IPS DF 4.7 (cell line): ENCODE measurements at regions not wholly inside any gene's neighbourhood (a gene's known extent, or its start where the extent isn't known, plus 50 kb on each side); places are given as distances from the start of the nearest gene placed in this dataset.
"Not testable (repeated sequence)": the region's sequence is repeated elsewhere in the genome, so short reads cannot be mapped to it uniquely, and the experiment has no call there.

Source experiments
- DNase-seq: peaks from one replicate; pipeline ENCODE4 v3.0.0-alpha.2; 2013; ENCODE audit warnings: low spot score; ENCODE audit errors: extremely low read depth

DNA sequence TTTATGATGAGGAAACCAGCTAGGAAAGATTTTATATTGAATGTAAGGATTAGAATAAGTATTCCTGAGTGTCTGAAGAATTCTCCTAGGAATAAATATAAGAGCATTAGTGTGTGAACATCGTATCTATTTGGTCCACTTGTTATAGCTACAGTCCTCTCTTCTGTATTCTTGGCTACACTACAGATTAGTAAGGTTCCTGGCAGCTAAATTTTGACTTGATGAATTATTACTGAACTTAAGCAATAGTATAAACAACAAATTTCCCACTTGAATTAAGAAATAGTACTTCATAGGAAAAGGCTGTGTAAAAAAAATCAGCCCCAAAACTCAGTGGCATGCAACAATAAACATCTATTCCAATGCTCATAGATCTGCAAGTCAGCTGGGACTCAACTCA, 138.4 kb upstream of the G2E3 start:
- no peak for DNase-seq

DNA sequence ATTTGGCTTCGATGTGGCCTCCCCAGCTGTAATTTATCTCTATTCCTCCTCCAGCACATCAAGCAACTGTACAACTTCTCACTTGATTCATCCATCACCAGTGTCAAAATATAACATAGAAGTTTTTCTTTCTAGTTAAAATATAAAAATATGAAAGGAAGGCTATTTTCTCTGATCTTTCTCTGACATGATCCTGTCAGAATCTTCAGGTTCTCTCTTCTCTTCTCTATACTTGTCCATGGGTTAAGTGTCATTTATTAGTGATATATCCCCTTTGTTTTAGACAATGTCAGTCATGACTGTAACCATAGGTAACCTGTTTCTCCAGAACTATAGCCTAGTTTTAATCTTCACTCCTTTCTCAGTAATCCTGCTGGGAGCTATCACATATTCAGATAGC, 132.5 kb upstream of the G2E3 start:
- DNase-seq: no peak

DNA sequence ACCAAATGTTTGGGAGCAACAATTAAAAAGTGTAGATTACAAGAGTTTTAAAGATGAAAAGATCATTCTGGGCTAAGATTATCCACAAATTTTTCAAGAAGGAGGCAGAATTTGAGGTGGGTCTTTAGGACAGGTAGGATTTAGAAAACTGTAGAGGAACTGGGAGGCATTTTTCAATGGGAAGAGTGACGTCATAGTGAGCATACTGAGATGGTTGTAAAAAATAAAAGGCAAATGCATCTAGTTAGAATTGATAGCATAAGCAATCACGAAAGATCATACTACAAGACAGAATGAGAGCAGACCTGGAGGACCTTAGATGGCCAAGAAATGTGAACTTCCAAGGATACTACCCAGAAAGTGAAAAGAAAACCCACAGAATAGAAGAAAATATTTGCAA, 131.6 kb upstream of the G2E3 start:
- DNase-seq: no peak

DNA sequence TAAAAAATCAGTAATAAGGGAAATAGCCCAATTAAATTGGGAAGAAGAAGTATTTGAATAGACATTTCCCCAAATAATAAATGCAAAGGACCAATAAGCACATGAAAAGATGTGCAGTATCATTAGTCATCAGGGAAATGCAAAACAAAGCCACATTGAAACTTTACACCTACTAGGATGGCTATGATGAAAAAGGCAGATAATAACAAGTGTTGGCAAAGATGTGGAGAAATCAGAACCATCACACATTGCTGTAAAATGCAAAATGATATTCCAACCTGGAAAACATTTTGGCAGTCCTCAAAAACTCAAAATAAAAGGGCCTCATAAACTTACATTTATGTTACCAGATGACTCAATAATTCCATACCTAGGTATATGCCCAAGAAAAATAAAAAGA, 131.1 kb upstream of the G2E3 start:
- DNase-seq: no peak

DNA sequence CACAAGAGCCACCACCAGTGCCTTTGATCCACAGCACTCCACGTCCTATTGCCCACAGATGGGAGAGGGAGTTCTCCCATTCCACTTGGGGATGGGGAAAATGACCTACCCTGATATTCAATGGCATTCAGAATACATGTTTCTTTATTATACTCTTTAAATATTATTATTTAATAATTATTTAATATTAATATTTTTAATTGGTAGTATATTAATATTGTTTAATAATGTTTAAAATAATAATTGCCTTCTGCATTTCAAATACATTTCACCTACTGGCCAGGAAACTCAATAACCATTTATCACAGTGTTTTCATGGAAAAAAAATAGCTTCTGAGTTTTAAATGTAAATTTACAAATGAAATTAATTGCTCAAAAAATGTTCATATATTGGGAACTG, 127.4 kb upstream of the G2E3 start:
- DNase-seq: no peak

DNA sequence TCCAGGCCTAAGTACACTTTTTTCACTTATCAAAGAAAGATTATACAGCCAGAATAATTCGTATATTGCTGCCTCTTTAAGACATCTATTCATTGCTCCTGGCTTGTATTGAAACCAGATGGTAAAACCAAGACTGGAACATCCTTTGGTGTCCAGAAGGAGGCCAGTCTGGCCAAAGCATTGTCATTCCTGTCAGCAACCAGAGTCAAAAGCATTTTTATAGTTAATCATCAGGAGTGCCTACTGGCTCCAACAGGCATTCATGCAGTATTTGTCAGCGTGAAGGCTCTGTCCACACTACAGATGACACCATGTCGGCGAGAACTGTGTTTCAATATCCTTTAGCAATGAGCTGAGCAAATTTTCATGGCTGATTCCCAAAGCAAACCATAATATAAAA, 118.0 kb upstream of the G2E3 start:
- DNase-seq: no peak

DNA sequence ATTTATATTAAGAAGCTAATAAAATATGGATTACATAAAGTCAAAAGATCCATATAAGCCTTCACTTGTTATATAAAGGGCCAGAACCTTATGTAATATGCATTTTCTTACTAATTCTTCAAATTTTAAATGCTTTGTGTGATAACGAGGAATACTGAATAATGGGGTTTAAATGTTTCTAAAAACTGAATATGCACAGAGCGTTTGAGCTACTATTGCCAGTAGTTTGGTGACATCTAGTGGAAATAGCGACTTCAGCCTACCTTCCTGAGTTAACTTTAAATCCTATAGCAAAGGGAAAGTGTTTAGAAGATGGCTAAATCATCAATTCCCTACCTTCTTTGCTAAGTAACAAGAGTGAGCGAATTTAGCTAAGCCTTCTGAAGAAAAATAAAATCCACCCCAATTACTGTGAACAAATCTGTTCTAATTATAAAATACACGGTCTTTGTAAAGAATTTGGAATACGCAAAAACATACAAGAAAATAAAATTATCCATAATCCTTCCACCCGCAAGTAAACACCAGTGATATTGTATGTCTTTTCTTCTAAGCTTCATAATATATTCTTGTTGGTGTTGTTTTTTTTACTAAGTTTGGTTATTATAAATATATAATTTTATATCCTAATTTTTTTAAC, 115.5 kb upstream of the G2E3 start:
- DNase-seq: no peak

DNA sequence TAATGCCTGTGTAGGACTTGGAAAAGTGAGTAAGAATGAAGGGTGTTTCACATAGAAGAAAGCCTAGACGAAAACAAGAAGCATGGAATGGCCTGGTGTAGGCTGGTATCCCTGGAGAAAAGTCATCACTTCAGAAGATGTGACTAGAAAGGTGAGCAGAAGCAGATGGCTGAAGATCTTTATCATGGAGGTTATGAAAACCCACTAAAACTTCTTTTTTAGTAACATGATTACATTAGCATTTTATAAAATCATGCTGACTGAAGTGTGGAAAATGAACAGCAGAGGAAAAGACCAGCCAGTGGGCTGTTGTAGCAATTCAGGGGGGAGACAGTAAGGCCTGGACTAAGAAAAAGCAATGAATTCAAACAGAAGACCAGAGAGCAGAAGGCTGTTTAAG, 114.5 kb upstream of the G2E3 start:
- no peak for DNase-seq

DNA sequence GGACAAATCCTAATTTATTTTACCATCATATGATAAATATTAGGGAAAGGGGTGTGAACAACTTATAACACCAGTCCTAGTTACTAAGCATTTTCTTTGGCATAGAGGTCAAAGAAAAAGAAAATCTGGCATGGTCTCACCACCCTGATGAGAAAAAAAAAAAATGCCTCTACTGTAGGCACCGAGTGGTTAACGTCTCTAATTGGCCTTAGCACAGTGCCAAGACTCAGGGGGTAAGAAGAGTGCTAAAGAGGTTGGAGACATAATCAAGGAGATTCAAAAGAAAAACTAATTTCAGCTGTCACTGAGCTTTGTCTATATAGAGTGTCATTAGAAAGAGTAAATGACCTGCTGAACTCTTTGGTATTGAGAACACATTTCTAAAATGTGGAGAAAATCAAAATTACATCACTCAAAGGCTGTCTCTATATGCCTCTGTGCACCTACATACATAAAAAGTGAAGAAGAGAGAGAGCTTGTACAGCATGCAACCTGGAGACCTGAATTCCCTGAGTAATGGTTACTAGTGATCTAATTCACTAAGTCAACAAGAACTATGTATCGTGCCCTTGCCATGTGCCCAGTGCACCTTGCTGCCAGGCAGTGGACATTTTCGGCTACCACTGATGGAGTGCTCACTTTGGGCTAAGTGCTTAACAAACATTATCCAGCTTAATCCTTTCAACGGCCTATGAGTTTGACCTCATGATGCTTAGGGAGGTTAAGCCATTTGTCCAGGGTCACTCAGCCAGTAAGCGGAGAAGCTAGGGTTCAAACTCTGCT, 113.8 kb upstream of the G2E3 start:
- DNase-seq: no peak

DNA sequence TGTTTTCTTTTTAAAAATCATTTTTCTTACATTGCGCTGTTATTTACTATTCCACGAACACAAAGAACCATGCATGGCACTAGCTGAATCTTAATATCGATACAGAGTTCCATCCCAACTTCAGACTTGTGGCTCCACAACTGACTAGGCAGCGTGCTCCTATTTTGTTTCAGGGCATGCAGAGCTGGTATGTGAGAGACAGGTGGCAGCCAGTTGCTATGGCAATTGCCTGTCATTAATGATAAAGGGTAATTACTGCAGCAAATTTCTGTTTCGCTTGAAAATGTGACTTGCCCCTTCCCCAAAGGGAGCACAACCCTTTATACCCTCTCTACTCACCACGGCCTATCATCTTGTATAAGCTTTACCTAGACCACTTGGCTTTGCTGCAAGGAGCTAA, 113.1 kb upstream of the G2E3 start:
- DNase-seq: no peak

DNA sequence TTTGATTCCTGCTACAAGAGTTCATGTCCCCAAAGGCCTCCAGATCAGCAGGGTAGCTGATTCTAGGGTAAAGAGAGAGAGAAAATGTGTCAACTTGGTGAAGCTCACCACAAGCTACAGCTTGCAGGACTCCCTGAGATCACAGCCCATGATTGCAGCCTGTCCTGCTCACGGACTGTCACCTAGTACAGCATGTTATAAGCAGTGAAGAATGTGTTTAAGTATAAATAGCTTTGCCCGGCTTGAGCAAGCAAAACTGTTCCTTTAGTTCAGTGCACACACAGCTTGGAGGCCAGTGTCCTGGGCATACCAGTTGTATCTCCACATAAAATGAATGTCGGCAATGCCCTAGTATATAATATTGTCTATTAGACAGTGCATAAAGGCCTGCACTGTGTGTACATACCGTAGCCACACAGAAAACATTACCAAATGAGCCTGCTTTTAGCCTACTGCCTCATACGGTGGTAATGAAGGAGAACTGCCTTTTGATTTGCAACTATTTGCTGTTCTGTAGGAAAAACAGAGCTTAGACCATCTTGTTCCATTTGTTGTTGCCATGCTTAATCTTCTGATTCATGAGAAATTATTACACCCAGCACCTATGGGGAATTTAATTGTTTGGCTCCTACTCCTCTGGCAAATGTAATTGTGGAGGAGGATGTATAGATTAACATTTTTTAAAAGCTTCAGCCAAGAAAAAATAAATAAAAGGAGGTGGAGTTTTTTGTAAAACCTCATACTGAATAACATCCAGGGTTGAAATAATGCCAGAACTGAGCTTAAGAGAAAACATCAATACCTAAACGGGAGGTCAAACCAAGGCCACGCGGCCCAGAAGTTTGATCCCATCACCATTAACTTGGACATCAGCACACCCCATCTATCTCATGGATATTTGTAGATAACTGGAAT, 108.1 kb upstream of the G2E3 start:
- no peak for DNase-seq

DNA sequence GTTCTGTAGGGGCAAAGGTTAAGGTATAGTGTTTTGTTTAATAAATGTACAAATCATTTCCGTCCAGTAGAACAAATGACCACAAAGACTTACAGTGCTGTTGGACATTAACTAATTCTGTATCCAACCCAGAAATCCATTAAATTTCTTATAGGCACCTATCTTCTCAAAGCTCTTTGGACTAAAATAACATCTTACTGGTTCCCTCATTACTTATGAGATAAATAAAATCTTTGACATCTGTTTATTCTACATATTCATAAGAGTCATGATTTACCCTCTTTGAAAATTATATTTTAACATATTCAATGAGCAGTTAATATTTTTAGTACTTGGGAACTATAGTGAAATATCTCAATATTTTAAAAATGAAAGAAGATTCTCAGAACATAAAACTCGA, 102.7 kb upstream of the G2E3 start:
- DNase-seq: no peak

DNA sequence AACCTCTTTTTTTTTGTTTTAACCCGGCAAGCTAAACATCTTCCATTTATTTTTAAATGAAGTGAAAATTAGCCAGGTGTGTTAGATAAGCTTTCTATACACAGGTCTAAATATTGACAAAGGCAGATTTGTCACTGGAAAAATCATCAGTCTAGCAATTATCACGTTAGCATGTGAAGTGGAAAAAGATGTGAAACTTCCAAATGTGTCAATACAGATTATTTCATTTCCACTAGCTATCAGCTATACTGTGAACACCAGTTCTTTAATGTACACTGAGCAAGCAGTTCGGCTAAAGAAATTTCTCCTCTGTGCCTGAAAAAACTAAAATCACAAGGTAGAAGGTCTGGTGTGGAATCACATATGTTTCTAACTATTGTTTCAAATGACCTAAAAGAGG, 96.6 kb upstream of the G2E3 start:
- no peak for DNase-seq

DNA sequence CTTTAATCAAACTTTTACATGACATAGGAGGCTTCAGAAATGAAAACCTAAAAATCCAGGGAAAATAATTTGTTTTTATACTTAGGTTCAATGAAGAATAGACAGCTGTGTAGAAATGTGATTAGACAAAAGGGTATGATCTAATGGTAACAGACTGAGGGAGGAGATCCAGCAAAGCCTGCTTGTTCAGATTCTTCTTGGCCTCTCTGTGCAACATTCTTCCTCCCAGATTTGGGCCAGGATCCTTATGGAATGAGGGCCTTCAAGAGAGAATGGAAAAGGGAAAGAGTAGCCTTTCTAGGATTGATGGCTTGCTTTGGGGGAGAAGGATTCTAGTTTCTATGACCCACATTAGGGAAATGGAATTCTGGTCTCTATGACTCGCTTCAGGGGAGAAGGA, 94.5 kb upstream of the G2E3 start:
- DNase-seq: no peak

DNA sequence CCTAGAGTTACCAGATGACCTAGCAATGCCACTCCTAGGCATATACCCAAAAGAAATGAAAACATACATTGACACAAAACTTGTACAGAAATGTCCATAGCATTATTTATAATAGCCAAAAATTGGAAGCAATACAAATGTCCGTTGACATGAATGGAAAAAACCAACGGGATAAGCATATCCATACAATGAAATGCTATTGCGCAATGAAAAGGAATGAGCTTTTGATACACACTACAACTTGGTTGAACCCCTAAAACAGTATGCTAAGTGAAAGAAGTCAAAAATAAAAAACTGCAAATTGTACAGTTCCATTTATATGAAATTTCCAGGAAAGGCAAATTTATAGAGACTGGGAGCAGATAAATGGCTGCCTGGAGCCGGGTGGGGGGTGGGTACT, 90.6 kb upstream of the G2E3 start:
- no peak for DNase-seq

DNA sequence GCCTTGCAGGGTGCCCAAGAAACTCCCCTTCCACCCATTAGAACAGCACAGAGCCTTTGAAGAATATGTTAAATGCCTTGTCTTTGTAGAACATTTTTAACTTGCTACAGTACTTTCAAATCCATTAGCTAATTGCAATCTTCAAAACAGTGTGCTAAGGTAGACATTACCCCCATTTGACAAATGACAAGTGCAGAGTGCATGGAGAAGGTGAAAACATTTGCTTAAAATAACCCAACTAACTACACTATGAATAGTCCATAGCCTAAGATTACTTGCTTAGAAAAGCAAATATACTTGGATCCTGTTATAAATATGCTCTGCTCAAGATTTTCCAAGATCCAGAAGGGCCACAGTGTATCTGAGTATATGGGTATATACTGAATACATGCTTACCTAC, 87.0 kb upstream of the G2E3 start:
- no peak for DNase-seq

DNA sequence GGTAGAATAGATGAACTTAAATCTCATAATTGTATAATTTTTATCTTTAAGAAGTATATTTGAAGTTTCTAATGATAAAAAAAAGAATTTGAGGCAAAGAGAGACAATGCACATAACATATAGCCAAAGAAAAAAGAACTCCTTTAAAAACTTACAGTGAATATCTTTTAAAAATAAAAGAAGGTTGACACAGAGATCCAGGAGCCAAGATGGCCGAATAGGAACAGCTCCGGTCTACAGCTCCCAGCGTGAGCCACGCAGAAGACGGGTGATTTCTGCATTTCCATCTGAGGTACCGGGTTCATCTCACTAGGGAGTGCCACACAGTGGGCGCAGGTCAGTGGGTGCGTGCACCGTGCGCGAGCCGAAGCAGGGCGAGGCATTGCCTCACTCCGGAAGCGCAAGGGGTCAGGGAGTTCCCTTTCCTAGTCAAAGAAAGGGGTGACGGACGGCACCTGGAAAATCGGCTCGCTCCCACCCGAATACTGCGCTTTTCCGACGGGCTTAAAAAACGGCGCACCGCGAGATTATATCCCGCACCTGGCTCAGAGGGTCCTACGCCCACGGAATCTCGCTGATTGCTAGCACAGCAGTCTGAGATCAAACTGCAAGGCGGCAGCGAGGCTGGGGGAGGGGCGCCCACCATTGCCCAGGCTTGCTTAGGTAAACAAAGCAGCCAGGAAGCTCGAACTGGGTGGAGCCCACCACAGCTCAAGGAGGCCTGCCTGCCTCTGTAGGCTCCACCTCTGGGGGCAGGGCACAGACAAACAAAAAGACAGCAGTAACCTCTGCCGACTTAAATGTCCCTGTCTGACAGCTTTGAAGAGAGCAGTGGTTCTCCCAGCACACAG, 84.9 kb upstream of the G2E3 start:
- DNase-seq: not testable (repeated sequence)

DNA sequence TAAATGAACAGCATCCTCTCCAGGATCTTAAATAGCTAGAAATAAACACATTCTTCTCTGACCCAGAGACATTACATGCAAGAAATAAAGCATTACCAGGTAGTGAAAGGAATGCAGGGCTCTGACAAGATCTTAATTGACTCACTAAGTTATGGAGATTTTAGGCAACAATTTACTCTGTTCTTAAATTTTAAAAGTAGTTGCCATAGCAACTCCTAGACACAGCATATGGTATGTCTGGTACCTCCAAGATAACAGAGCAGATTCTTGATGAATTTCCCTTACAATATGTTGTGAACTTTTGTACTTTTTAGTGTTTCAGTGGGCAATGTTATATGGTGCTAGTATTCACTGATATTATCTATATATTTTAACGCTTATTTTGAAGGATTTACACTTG, 76.7 kb upstream of the G2E3 start:
- DNase-seq: no peak

DNA sequence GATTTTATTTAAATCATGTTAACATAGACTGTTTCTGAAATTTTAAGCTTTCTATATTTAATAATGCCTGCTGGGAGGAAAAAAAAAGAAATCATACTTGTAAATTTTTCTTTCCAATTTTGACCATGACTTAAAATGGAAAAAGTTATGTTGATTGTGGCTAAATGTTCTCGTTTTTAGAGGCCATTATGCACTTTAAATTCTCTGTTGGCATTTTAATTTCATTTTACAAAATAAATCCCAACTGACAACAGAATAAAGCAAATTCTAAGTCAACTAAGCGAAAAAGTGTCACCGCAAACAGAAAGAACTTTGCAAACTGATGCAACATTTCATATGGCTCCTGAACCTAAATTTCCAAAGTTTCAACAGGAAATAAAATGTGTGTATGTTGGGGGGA, 74.8 kb upstream of the G2E3 start:
- DNase-seq: no peak

DNA sequence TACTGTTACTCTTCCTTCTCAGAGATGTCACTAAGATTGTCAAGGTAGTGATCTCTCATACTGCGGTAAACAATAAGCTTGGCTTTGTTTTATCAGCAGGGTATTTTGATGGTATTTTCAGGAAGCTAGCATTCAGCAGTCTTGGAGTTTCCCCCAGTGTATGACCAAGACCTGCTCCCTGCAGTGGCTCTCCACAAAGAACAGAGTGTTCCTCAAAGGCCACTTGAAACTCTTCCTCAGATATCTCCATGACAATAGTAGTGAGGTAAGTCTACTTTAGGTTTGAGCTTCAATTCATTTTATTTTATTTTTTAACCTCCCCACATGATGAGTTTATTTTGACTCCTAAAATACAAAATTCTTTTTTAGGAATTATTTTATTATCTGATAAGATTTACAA, 74.0 kb upstream of the G2E3 start:
- peak; percentile 11 for DNase-seq

DNA sequence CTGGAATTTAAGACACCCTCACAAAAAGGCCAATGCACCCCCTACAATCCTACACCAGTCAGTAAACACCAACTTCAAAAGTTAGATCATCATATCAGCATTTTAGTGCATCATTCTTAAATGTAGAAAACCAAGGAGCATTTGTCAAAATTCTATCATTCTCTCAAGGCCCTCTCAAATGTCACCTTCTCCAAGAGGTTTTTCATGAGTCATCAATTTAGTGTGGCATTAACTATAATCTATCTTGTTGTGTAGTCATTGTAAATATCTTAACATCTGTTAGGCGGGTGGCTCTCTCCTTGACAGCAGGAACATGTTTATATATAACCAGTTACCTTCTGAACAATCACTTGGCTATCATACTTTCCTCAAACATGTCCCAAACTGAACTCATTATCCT, 62.1 kb upstream of the G2E3 start:
- no peak for DNase-seq
